ENCODE measurements at regions not wholly inside any gene's neighbourhood (a gene's known extent, or its start where the extent isn't known, plus 50 kb on each side); places are given as distances from the start of the nearest gene placed in this dataset.
"Not testable (repeated sequence)": the region's sequence is repeated elsewhere in the genome, so short reads cannot be mapped to it uniquely, and the experiment has no call there.

DNA sequence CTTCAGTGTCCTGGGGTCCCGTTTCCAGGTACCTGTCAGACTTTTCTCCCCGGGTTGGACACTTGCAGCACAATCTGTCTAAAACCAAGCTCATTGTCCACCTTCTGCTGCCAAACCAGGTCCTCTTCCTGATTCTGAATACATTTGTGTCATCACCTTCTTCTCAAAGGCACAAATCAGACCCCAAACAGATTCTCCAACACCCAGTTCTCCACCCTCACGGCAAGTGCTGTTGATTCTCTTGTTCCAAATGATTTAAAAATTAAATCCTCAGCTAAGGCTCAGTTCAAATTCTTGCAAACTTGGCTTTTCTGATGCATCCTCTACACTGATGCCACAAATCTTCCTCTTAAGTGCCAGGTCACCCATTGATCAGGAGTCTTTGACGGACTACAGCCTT, 122.5 kb upstream of the LDB2 start:
- no peak overlapping the region for H3K27ac ChIP-seq (ENCODE audit: control insufficient read depth, insufficient read depth, low read length)
- no peaks in the 10 kb centered on the region for H3K4me1 ChIP-seq (ENCODE audit: control insufficient read depth, extremely low read depth, insufficient read depth, low read length)
- DNase-seq (ENCODE audit: low read depth, low spot score) (no peak), FAIRE-seq (no peak)
- H2AFZ ChIP-seq (ENCODE audit: control insufficient read depth, low read length) = no peak overlapping the region
- H3K4me2 ChIP-seq (ENCODE audit: control insufficient read depth, extremely low read depth, insufficient read depth, low read depth, low read length) = no peak overlapping the region
- H3K27me3 ChIP-seq (ENCODE audit: control insufficient read depth, extremely low read depth, insufficient read depth, low read length) = peaks cover 3% of the 10 kb centered on the region
- no peaks in the 10 kb centered on the region for H3K79me2 ChIP-seq (ENCODE audit: control insufficient read depth, insufficient read depth, low read length)
- H4K20me1 ChIP-seq (ENCODE audit: control insufficient read depth, extremely low read depth, insufficient read depth, low read length) = no peaks in the 10 kb centered on the region
- no peak overlapping the region for H3K4me3 ChIP-seq (ENCODE audit: control insufficient read depth in 2 of 3, extremely low read depth in 1 of 3, insufficient read depth in 2 of 3, low read depth in 1 of 3, low read length in 3 of 3)
- H3K9me3 ChIP-seq (ENCODE audit: control insufficient read depth, low read depth, low read length) = no peaks in the 10 kb centered on the region
- no peaks in the 10 kb centered on the region for H3K9me1 ChIP-seq (ENCODE audit: control insufficient read depth, extremely low read depth, insufficient read depth, low read length)
- TF ChIP-seq, protein P1, sequence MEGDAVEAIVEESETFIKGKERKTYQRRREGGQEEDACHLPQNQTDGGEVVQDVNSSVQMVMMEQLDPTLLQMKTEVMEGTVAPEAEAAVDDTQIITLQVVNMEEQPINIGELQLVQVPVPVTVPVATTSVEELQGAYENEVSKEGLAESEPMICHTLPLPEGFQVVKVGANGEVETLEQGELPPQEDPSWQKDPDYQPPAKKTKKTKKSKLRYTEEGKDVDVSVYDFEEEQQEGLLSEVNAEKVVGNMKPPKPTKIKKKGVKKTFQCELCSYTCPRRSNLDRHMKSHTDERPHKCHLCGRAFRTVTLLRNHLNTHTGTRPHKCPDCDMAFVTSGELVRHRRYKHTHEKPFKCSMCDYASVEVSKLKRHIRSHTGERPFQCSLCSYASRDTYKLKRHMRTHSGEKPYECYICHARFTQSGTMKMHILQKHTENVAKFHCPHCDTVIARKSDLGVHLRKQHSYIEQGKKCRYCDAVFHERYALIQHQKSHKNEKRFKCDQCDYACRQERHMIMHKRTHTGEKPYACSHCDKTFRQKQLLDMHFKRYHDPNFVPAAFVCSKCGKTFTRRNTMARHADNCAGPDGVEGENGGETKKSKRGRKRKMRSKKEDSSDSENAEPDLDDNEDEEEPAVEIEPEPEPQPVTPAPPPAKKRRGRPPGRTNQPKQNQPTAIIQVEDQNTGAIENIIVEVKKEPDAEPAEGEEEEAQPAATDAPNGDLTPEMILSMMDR (optimal IDR thresholded peaks at IDR 0.05 in 1 of 3, IDR thresholded peaks at IDR 0.05 in 1 of 3, conservative IDR thresholded peaks at IDR 0.05 in 1 of 3; ENCODE audit: extremely low read depth in 1 of 3, insufficient read depth in 2 of 3, low read length in 3 of 3) = no peak
- TF ChIP-seq EZH2 (IDR thresholded peaks at IDR 0.05; ENCODE audit: low read length) = no peak
- no peak overlapping the region for H3K9ac ChIP-seq (ENCODE audit: control insufficient read depth, extremely low read depth, insufficient read depth, low read length)
- H3K36me3 ChIP-seq (ENCODE audit: control insufficient read depth in 2 of 2, extremely low read depth in 1 of 2, insufficient read depth in 2 of 2, low read length in 2 of 2) = no peaks in the 10 kb centered on the region
- dilution Hi-C loops (cut with MboI; ENCODE audit: extremely low pct_ligation_motif_present, low sequenced_read_pairs) = no loop called here

DNA sequence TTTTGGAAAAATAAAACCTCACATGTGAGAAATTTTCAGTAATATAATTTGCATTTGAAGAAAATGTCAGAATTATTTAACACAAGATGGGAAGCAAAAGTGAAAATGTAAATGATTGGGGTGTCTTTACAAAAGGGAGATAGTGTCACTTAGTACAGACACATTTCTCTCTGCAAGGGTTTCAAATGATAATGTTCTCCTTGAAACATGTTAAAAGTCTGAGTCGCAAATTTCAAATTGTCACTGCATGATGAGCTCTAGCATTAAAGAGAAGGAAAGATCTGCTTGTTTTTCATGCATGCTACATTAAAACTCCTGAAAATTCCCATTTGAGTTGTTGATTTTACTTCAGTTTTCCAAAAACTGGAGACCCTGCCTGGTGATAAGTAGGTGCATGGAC, 122.0 kb upstream of the LDB2 start:
- no peak overlapping the region for H3K9ac ChIP-seq (ENCODE audit: control insufficient read depth, extremely low read depth, insufficient read depth, low read length)

GRCh38 chr4:17018621-17019020, 120.2 kb upstream of the LDB2 start:
- H3K9ac ChIP-seq (ENCODE audit: control insufficient read depth, extremely low read depth, insufficient read depth, low read length); H3K9me1 ChIP-seq (ENCODE audit: control insufficient read depth, extremely low read depth, insufficient read depth, low read length); H2AFZ ChIP-seq (ENCODE audit: control insufficient read depth, low read length); H3K27ac ChIP-seq (ENCODE audit: control insufficient read depth, insufficient read depth, low read length); H3K4me2 ChIP-seq (ENCODE audit: control insufficient read depth, extremely low read depth, insufficient read depth, low read depth, low read length); H3K79me2 ChIP-seq (ENCODE audit: control insufficient read depth, insufficient read depth, low read length); H3K27me3 ChIP-seq (ENCODE audit: control insufficient read depth, extremely low read depth, insufficient read depth, low read length); dilution Hi-C loops (cut with MboI; ENCODE audit: extremely low pct_ligation_motif_present, low sequenced_read_pairs); H3K36me3 ChIP-seq (ENCODE audit: control insufficient read depth in 2 of 2, extremely low read depth in 1 of 2, insufficient read depth in 2 of 2, low read length in 2 of 2); H3K4me3 ChIP-seq (ENCODE audit: control insufficient read depth in 2 of 3, extremely low read depth in 1 of 3, insufficient read depth in 2 of 3, low read depth in 1 of 3, low read length in 3 of 3); H3K9me3 ChIP-seq (ENCODE audit: control insufficient read depth, low read depth, low read length); H4K20me1 ChIP-seq (ENCODE audit: control insufficient read depth, extremely low read depth, insufficient read depth, low read length); DNase-seq (ENCODE audit: low read depth, low spot score); H3K4me1 ChIP-seq (ENCODE audit: control insufficient read depth, extremely low read depth, insufficient read depth, low read length); FAIRE-seq: not testable (repeated sequence)

More for the DNA sequence above, 122.0 kb upstream of the LDB2 start:
- Histone ChIP-seq H3K4me1 (ENCODE audit: control insufficient read depth, extremely low read depth, insufficient read depth, low read length) (no peaks in the 10 kb centered on the region), H3K4me3 (ENCODE audit: control insufficient read depth in 2 of 3, extremely low read depth in 1 of 3, insufficient read depth in 2 of 3, low read depth in 1 of 3, low read length in 3 of 3) (no peak overlapping the region), H3K4me2 (ENCODE audit: control insufficient read depth, extremely low read depth, insufficient read depth, low read depth, low read length) (no peak overlapping the region), H4K20me1 (ENCODE audit: control insufficient read depth, extremely low read depth, insufficient read depth, low read length) (no peaks in the 10 kb centered on the region), H3K27me3 (ENCODE audit: control insufficient read depth, extremely low read depth, insufficient read depth, low read length) (peaks cover 3% of the 10 kb centered on the region), H3K79me2 (ENCODE audit: control insufficient read depth, insufficient read depth, low read length) (no peaks in the 10 kb centered on the region), H3K9me3 (ENCODE audit: control insufficient read depth, low read depth, low read length) (no peaks in the 10 kb centered on the region), H3K9me1 (ENCODE audit: control insufficient read depth, extremely low read depth, insufficient read depth, low read length) (no peaks in the 10 kb centered on the region), H3K27ac (ENCODE audit: control insufficient read depth, insufficient read depth, low read length) (no peak overlapping the region), H2AFZ (ENCODE audit: control insufficient read depth, low read length) (no peak overlapping the region), H3K36me3 (ENCODE audit: control insufficient read depth in 2 of 2, extremely low read depth in 1 of 2, insufficient read depth in 2 of 2, low read length in 2 of 2) (no peaks in the 10 kb centered on the region)
- dilution Hi-C loops (cut with MboI; ENCODE audit: extremely low pct_ligation_motif_present, low sequenced_read_pairs) = no loop called here
- FAIRE-seq (no peak), DNase-seq (ENCODE audit: low read depth, low spot score) (no peak)
- TF ChIP-seq EZH2 (IDR thresholded peaks at IDR 0.05; ENCODE audit: low read length) = no peak
- TF ChIP-seq, protein P1 (optimal IDR thresholded peaks at IDR 0.05 in 1 of 3, IDR thresholded peaks at IDR 0.05 in 1 of 3, conservative IDR thresholded peaks at IDR 0.05 in 1 of 3; ENCODE audit: extremely low read depth in 1 of 3, insufficient read depth in 2 of 3, low read length in 3 of 3) = no peak

Measured in keratinocyte (primary cell).